IMR-90 (cell line): ENCODE measurements at regions not wholly inside any gene's neighbourhood (a gene's known extent, or its start where the extent isn't known, plus 50 kb on each side); places are given as distances from the start of the nearest gene placed in this dataset.

ENCODE experiments used
- ATAC-seq: fragments of 200-7000 bp; cut with Tn5 transposase; 2 replicates; pipeline ENCODE4 v1.9.1; 2020; ENCODE audit warnings: low read depth, mild to moderate bottlenecking, moderate library complexity
- BruUV-seq: library from RNA; stranded (reverse); fragments of 400-500 nt; replicated peaks from 2 replicates; lab custom pipeline; 2021; lab: Mats Ljungman, UMichigan
- CTCF ChIA-PET: fragments of 300-600 bp; formaldehyde crosslinking; extraction: SDS; loops from one replicate; lab custom pipeline; 2021; ENCODE audit warnings: antibody characterized with exemption; lab: Yijun Ruan, JAX
- POLR2A ChIA-PET: fragments of 300-600 bp; sonication (Branson Sonifier 250); formaldehyde crosslinking; loops from one replicate; lab custom pipeline; 2022; ENCODE audit warnings: antibody characterized with exemption; ENCODE audit not compliant: unreplicated experiment; lab: Charles Lee
- DNase-seq: peaks from one replicate; pipeline ENCODE4 v3.0.0; 2013
- H2AFZ ChIP-seq: replicated peaks from 2 replicates; pipeline ENCODE3; 2013; ENCODE audit warnings: low read length, mild to moderate bottlenecking; ENCODE audit not compliant: poor library complexity
- H2AK5ac ChIP-seq: 2 replicates; pipeline ENCODE4 v1.6.1; 2013; ENCODE audit warnings: low read depth, low read length, inconsistent platforms
- H2AK9ac ChIP-seq: replicated peaks from 2 replicates; pipeline ENCODE3; 2013; ENCODE audit warnings: mild to moderate bottlenecking, low read depth, low read length, moderate library complexity; ENCODE audit not compliant: poor library complexity
- H2BK120ac ChIP-seq: 2 replicates; pipeline ENCODE4 v1.6.1; 2013; ENCODE audit warnings: low read depth, low read length, inconsistent platforms
- H2BK15ac ChIP-seq: 3 replicates; pipeline ENCODE4 v1.6.1; 2013; ENCODE audit warnings: low read depth, low read length, inconsistent platforms
- H2BK20ac ChIP-seq: 2 replicates; pipeline ENCODE4 v1.6.1; 2013; ENCODE audit warnings: low read depth, mild to moderate bottlenecking, inconsistent platforms, low read length, moderate library complexity
- H2BK5ac ChIP-seq: 2 replicates; pipeline ENCODE4 v1.6.1; 2013; ENCODE audit warnings: mild to moderate bottlenecking, low read depth, low read length, inconsistent platforms; ENCODE audit not compliant: poor library complexity, severe bottlenecking
- H3K14ac ChIP-seq: replicated peaks from 2 replicates; pipeline ENCODE4 v1.6.1; 2013; ENCODE audit warnings: low read depth, low read length, inconsistent platforms
- H3K18ac ChIP-seq: 2 replicates; pipeline ENCODE4 v1.6.1; 2013; ENCODE audit warnings: low read depth, low read length, control low read depth
- H3K23ac ChIP-seq: 2 replicates; pipeline ENCODE4 v1.6.1; 2013; ENCODE audit warnings: low read depth, low read length, inconsistent platforms
- H3K27ac ChIP-seq: 2 replicates; pipeline ENCODE4 v1.5.1; 2013; ENCODE audit warnings: mild to moderate bottlenecking, control low read depth, low read length; ENCODE audit not compliant: insufficient read depth
- H3K27me3 ChIP-seq: 2 replicates; pipeline ENCODE4 v1.6.1; 2013; ENCODE audit warnings: low read length; ENCODE audit not compliant: control insufficient read depth, insufficient read depth
- H3K36me3 ChIP-seq: 2 replicates; pipeline ENCODE4 v1.6.1; 2013; ENCODE audit warnings: low read length, mixed read lengths; ENCODE audit not compliant: control insufficient read depth, insufficient read depth
- H3K4ac ChIP-seq: 2 replicates; pipeline ENCODE4 v1.6.1; 2013; ENCODE audit warnings: low read depth, low read length, inconsistent platforms
- H3K4me1 ChIP-seq: 2 replicates; pipeline ENCODE4 v1.6.1; 2013; ENCODE audit warnings: low read length, mixed read lengths; ENCODE audit not compliant: control insufficient read depth, insufficient read depth
- H3K4me2 ChIP-seq: 2 replicates; pipeline ENCODE4 v1.6.1; 2013; ENCODE audit warnings: low read depth, mild to moderate bottlenecking, control low read depth, low read length, moderate library complexity
- H3K4me3 ChIP-seq: 2 replicates; pipeline ENCODE4 v1.5.1; 2013; ENCODE audit warnings: low read depth, mild to moderate bottlenecking, control low read depth, low read length, moderate library complexity; ENCODE audit not compliant: insufficient read depth
- H3K56ac ChIP-seq: 2 replicates; pipeline ENCODE4 v1.6.1; 2013; ENCODE audit warnings: low read length, inconsistent platforms; ENCODE audit not compliant: insufficient read depth; ENCODE audit errors: extremely low read depth
- H3K79me1 ChIP-seq, 2 experiments: 2 replicates each; pipeline ENCODE4 v1.6.1; 2013; ENCODE audit warnings: low read length in 2 of 2, inconsistent platforms in 1 of 2, low read depth in 1 of 2
- H3K9ac ChIP-seq: 2 replicates; pipeline ENCODE4 v1.6.1; 2013; ENCODE audit warnings: low read depth, low read length, control low read depth
- H3K9me1 ChIP-seq: 2 replicates; pipeline ENCODE4 v1.6.1; 2013; ENCODE audit warnings: low read length, inconsistent platforms; ENCODE audit not compliant: insufficient read depth
- H3K9me3 ChIP-seq: 2 replicates; pipeline ENCODE4 v1.6.1; 2013; ENCODE audit warnings: low read length; ENCODE audit not compliant: control insufficient read depth, insufficient read depth
- H4K20me1 ChIP-seq: 2 replicates; pipeline ENCODE4 v1.6.1; 2013; ENCODE audit warnings: low read length, inconsistent platforms; ENCODE audit not compliant: insufficient read depth
- H4K5ac ChIP-seq: 2 replicates; pipeline ENCODE4 v1.6.1; 2013; ENCODE audit warnings: mild to moderate bottlenecking, low read depth, low read length, control low read depth
- H4K8ac ChIP-seq, 2 experiments: 2 replicates each; pipeline ENCODE4 v1.6.1; 2013; ENCODE audit warnings: low read depth in 2 of 2, low read length in 2 of 2, control low read depth in 1 of 2, inconsistent platforms in 1 of 2
- H4K91ac ChIP-seq: 2 replicates; pipeline ENCODE4 v1.6.1; 2013; ENCODE audit warnings: low read depth, low read length, inconsistent platforms; ENCODE audit not compliant: insufficient read depth
- CHD1 ChIP-seq: IDR thresholded peaks from 2 replicates; pipeline ENCODE4 v1.6.1; 2012; ENCODE audit warnings: low read depth, low read length, improper control_type of control experiment
- CTCF ChIP-seq: conservative IDR thresholded peaks from 2 replicates; pipeline ENCODE4 v1.5.1; 2012; ENCODE audit warnings: mild to moderate bottlenecking, low read depth, low read length, improper control_type of control experiment
- MAFK ChIP-seq: IDR thresholded peaks from 2 replicates; pipeline ENCODE4 v1.6.1; 2012; ENCODE audit warnings: low read depth, low read length, improper control_type of control experiment
- MXI1 ChIP-seq: IDR thresholded peaks from 2 replicates; pipeline ENCODE4 v1.6.1; 2012; ENCODE audit warnings: low read depth, mild to moderate bottlenecking, low read length, moderate library complexity, borderline replicate concordance
- NFE2L2 ChIP-seq: fragments of 150-350 bp; IDR thresholded peaks from 2 replicates; pipeline ENCODE4 v1.6.1; 2016; ENCODE audit warnings: low read depth, mild to moderate bottlenecking, low read length
- RAD21 ChIP-seq: IDR thresholded peaks from 2 replicates; pipeline ENCODE4 v1.6.1; 2012; ENCODE audit warnings: low read length, improper control_type of control experiment
- RCOR1 ChIP-seq: IDR thresholded peaks from 2 replicates; pipeline ENCODE4 v1.6.1; 2012; ENCODE audit warnings: mild to moderate bottlenecking, low read length, improper control_type of control experiment; ENCODE audit not compliant: insufficient replicate concordance
- RFX5 ChIP-seq: IDR thresholded peaks from 2 replicates; pipeline ENCODE4 v1.8.0; 2012; ENCODE audit warnings: low read depth, mild to moderate bottlenecking, low read length, moderate library complexity
- SMC3 ChIP-seq: fragments of 150-350 bp; IDR thresholded peaks from 2 replicates; pipeline ENCODE4 v1.6.1; 2016; ENCODE audit warnings: low read depth, mild to moderate bottlenecking, antibody characterized with exemption, low read length, moderate library complexity
- dilution Hi-C: fragments of 300-500 bp; cut with HindIII; formaldehyde crosslinking; loops from one replicate; pipeline ENCODE4 v1.14.3; 2018; ENCODE audit warnings: low sequenced_read_pairs; ENCODE audit not compliant: unreplicated experiment
- in situ Hi-C: fragments of 300-500 bp; cut with MboI; formaldehyde crosslinking; loops from 3 replicates; pipeline ENCODE4 v1.14.3; 2019; ENCODE audit warnings: low sequenced_read_pairs, inconsistent platforms, mixed read lengths
- intact Hi-C: fragments of 100-400 bp; cut with micrococcal nuclease; formaldehyde crosslinking; loops from 2 replicates; pipeline ENCODE4 v1.10.0; 2022
- TF ChIP-seq, protein P1 (sequence below): fragments of 150-350 bp; IDR thresholded peaks from 2 replicates; pipeline ENCODE4 v1.6.1; 2016; ENCODE audit warnings: low read depth, mild to moderate bottlenecking, low read length, moderate library complexity, borderline replicate concordance

- no TSS peak for BruUV-seq
- Histone ChIP-seq H3K9me3 (no peaks in the 10 kb centered on the region), H3K4me3 (no peak overlapping the region), H3K4me2 (no peak overlapping the region), H3K9ac (no peak overlapping the region), H4K5ac (no peak overlapping the region), H3K27me3 (peaks cover 6% of the 10 kb centered on the region), H2BK5ac (no peak overlapping the region), H4K8ac (no peak overlapping the region), H3K56ac (no peak overlapping the region), H3K36me3 (no peaks in the 10 kb centered on the region), H2AK9ac (no peak overlapping the region), H3K79me1 (no peaks in the 10 kb centered on the region), H2BK15ac (no peak overlapping the region), H2AFZ (no peak overlapping the region), H2BK20ac (no peak overlapping the region), H3K9me1 (no peaks in the 10 kb centered on the region), H3K4ac (no peak overlapping the region), H3K4me1 (no peaks in the 10 kb centered on the region), H2BK120ac (no peak overlapping the region), H2AK5ac (no peak overlapping the region), H3K23ac (no peak overlapping the region), H4K20me1 (no peaks in the 10 kb centered on the region), H4K91ac (no peak overlapping the region), H3K14ac (no peak overlapping the region), H3K27ac (no peak overlapping the region), H3K18ac (no peak overlapping the region)
- dilution Hi-C loops, result no loop called here
- DNase-seq (no peak), ATAC-seq (no peak)
- no peak for TF ChIP-seq NFE2L2
- TF ChIP-seq SMC3, result no peak
- no peak for TF ChIP-seq MXI1
- no peak for TF ChIP-seq MAFK
- no peak for TF ChIP-seq RAD21
- no peak for TF ChIP-seq CHD1
- no peak for TF ChIP-seq CTCF
- TF ChIP-seq, protein P1, sequence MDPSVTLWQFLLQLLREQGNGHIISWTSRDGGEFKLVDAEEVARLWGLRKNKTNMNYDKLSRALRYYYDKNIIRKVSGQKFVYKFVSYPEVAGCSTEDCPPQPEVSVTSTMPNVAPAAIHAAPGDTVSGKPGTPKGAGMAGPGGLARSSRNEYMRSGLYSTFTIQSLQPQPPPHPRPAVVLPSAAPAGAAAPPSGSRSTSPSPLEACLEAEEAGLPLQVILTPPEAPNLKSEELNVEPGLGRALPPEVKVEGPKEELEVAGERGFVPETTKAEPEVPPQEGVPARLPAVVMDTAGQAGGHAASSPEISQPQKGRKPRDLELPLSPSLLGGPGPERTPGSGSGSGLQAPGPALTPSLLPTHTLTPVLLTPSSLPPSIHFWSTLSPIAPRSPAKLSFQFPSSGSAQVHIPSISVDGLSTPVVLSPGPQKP, result no peak
- TF ChIP-seq RCOR1, result no peak
- TF ChIP-seq RFX5, result no peak
- intact Hi-C loops, result no loop called here
- in situ Hi-C loops, result no loop called here
- ChIA-PET CTCF (no interaction called here), POLR2A (no interaction called here)
These were observed 328.4 kb downstream of the TPBG start for GRCh38 chr6:82691997-82692396.
